Tibial nerve (tissue), 4 donors: ENCODE measurements at regions not wholly inside any gene's neighbourhood (a gene's known extent, or its start where the extent isn't known, plus 50 kb on each side); places are given as distances from the start of the nearest gene placed in this dataset.
"Not testable (repeated sequence)": the region's sequence is repeated elsewhere in the genome, so short reads cannot be mapped to it uniquely, and the experiment has no call there.

Experiments
- DNase-seq, 2 donors: peaks; one replicate each; pipeline ENCODE4 v3.0.0-alpha.2; 2019; ENCODE audit warnings: low spot score in 2 of 2
- H3K27ac ChIP-seq, 4 donors: fragments of 200-600 bp; sonication (generic) in 3 of 4; one replicate each; pipeline ENCODE4 v1.5.1; 2017 to 2019; ENCODE audit warnings: mild to moderate bottlenecking in 1 of 4
- H3K27me3 ChIP-seq, 2 donors: fragments of 200-600 bp; sonication (generic) in 1 of 2; one replicate each; pipeline versions ENCODE4 v1.5.1 to v1.6.0; 2017 to 2019
- H3K36me3 ChIP-seq, 3 donors: fragments of 200-600 bp; sonication (generic); one replicate each; pipeline ENCODE4 v1.5.1; 2018 to 2019
- H3K4me1 ChIP-seq, 4 donors: fragments of 200-600 bp; sonication (generic) in 3 of 4; one replicate each; pipeline ENCODE4 v1.5.1; 2017 to 2019
- H3K4me3 ChIP-seq, 4 donors: fragments of 200-600 bp; sonication (generic) in 3 of 4; one replicate each; pipeline ENCODE4 v1.5.1; 2017 to 2019; ENCODE audit warnings: mild to moderate bottlenecking in 1 of 4, moderate library complexity in 1 of 4
- H3K9me3 ChIP-seq, 4 donors: fragments of 200-600 bp; sonication (generic) in 3 of 4; one replicate each; pipeline ENCODE4 v1.5.1; 2017 to 2019
- CTCF ChIP-seq, 5 experiments: fragments of 200-600 bp in 3 of 5; fragments of 450-650 bp in 2 of 5; sonication (generic) in 3 of 5; IDR thresholded peaks; one replicate each; pipeline ENCODE4 v1.5.1; 2016 to 2019; ENCODE audit warnings: antibody characterized with exemption in 5 of 5, mild to moderate bottlenecking in 3 of 5, moderate library complexity in 2 of 5
- EP300 ChIP-seq, 2 donors: sonication (generic); formaldehyde crosslinking; IDR thresholded peaks; one replicate each; pipeline ENCODE4 v1.6.1; 2017; ENCODE audit warnings: antibody characterized with exemption in 2 of 2, mild to moderate bottlenecking in 1 of 2
- POLR2A ChIP-seq, 2 donors: fragments of 450-650 bp; IDR thresholded peaks; one replicate each; pipeline ENCODE4 v1.6.1; 2017; ENCODE audit warnings: antibody characterized with exemption in 2 of 2, mild to moderate bottlenecking in 2 of 2, moderate library complexity in 2 of 2
- WGBS, 2 donors: methylation state at CpG; one replicate each; pipeline ENCODE4 v1.1.5; 2018; 5-methylcytosine and 5-hydroxymethylcytosine counted together

GRCh38 chr12:86719381-86719780 lies 463.2 kb upstream of the MGAT4C start:
- Histone ChIP-seq H3K4me3 (no peak overlapping the region), H3K9me3 (no peaks in the 10 kb centered on the region), H3K36me3 (no peaks in the 10 kb centered on the region), H3K27me3 (no peaks in the 10 kb centered on the region), H3K27ac (no peak overlapping the region), H3K4me1 (no peaks in the 10 kb centered on the region)
- no peak for DNase-seq
- TF ChIP-seq POLR2A (IDR thresholded peaks at IDR 0.05) (no peak), CTCF (IDR thresholded peaks at IDR 0.05) (no peak), EP300 (IDR thresholded peaks at IDR 0.05) (no peak)
- 92 to 97% methylated on average over 1 of the region's 1 CpG for WGBS, 2 donors

DNA sequence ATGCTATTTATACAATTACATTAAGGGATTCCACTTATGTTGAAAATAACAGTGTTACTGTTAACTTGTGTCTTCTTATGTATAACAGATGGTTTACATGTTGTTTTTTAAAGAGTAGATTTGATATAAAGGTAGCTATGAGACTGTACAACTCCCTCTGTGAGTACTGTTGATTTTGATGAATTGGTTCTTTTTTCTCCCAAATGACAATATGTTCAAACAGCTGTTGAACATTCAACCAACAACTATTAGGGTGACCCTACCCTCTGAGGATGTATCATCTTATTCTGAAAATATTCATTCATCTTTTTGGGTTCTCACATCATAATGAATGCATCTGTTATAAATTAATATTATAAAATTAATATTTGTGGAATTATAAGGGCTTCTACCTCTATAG lies 456.9 kb upstream of the MGAT4C start:
- peaks cover 0 to 4% (median 0%) of the 10 kb centered on the region in 4 donors for H3K9me3 ChIP-seq
- no peak overlapping the region for H3K4me3 ChIP-seq
- no peak overlapping the region for H3K27ac ChIP-seq
- TF ChIP-seq CTCF (IDR thresholded peaks at IDR 0.05) = no peak
- peaks cover 0 to 7% (median 0%) of the 10 kb centered on the region in 4 donors for H3K4me1 ChIP-seq
- DNase-seq = no peak
- H3K36me3 ChIP-seq = no peaks in the 10 kb centered on the region
- H3K27me3 ChIP-seq = no peaks in the 10 kb centered on the region

GRCh38 chr12:86712425-86712843 lies 456.2 kb upstream of the MGAT4C start:
- WGBS, 2 donors = 52% methylated on average over 4 of the region's 4 CpGs
- Histone ChIP-seq H3K27me3 (no peaks in the 10 kb centered on the region), H3K4me1 (peaks cover 0 to 7% (median 0%) of the 10 kb centered on the region in 4 donors), H3K27ac (no peak overlapping the region), H3K36me3 (no peaks in the 10 kb centered on the region), H3K4me3 (no peak overlapping the region), H3K9me3 (peaks cover 0 to 6% (median 0%) of the 10 kb centered on the region in 4 donors)
- no peak for TF ChIP-seq CTCF (IDR thresholded peaks at IDR 0.05)
- no peak for TF ChIP-seq POLR2A (IDR thresholded peaks at IDR 0.05)
- TF ChIP-seq EP300 (IDR thresholded peaks at IDR 0.05) = no peak
- DNase-seq = no peak

DNA sequence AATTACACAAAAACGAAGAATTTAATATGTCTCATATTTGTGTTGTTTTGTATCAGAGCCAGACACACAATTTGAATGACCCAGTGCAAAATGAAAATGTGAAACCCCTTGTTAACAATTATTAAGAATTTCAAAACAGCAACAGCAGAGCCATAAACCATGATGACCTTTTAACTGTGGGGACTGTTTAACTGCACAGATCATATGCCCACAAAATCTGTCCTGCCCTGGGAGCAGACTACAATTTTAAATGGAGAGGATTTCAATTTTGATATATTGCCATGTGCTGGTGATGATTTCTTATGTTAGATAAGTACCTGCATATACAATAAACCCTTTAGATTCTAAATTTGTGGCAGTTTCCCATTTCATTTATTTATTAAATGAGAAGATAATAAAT lies 455.5 kb upstream of the MGAT4C start:
- no peak overlapping the region for H3K27ac ChIP-seq
- peaks cover 0 to 7% (median 0%) of the 10 kb centered on the region in 4 donors for H3K9me3 ChIP-seq
- no peak for DNase-seq
- H3K27me3 ChIP-seq = no peaks in the 10 kb centered on the region
- TF ChIP-seq CTCF (IDR thresholded peaks at IDR 0.05) (no peak), POLR2A (IDR thresholded peaks at IDR 0.05) (no peak), EP300 (IDR thresholded peaks at IDR 0.05) (no peak)
- peaks cover 0 to 7% (median 0%) of the 10 kb centered on the region in 4 donors for H3K4me1 ChIP-seq
- no peaks in the 10 kb centered on the region for H3K36me3 ChIP-seq
- 49 to 60% methylated on average over 1 of the region's 1 CpG for WGBS, 2 donors
- no peak overlapping the region for H3K4me3 ChIP-seq

- TF ChIP-seq CTCF (IDR thresholded peaks at IDR 0.05) = no peak
- TF ChIP-seq POLR2A (IDR thresholded peaks at IDR 0.05) = no peak
- TF ChIP-seq EP300 (IDR thresholded peaks at IDR 0.05) = no peak
- no peak for DNase-seq
- H3K9me3 ChIP-seq = peaks cover 0 to 10% (median 0%) of the 10 kb centered on the region in 4 donors
- H3K36me3 ChIP-seq = no peaks in the 10 kb centered on the region
- no peaks in the 10 kb centered on the region for H3K27me3 ChIP-seq
- H3K27ac ChIP-seq = no peak overlapping the region
- H3K4me1 ChIP-seq = peaks cover 0 to 7% (median 0%) of the 10 kb centered on the region in 4 donors
- no peak overlapping the region for H3K4me3 ChIP-seq
Measured at GRCh38 chr12:86710109-86710508, 453.9 kb upstream of the MGAT4C start.

GRCh38 chr12:86709017-86709416 lies 452.8 kb upstream of the MGAT4C start:
- not testable (repeated sequence) for H3K27me3 ChIP-seq, H3K9me3 ChIP-seq, H3K4me1 ChIP-seq, H3K36me3 ChIP-seq, DNase-seq, H3K27ac ChIP-seq, H3K4me3 ChIP-seq
- 77 to 79% methylated on average over 3 of the region's 3 CpGs for WGBS, 2 donors
